ENCODE measurements at regions not wholly inside any gene's neighbourhood (a gene's known extent, or its start where the extent isn't known, plus 50 kb on each side); places are given as distances from the start of the nearest gene placed in this dataset.

DNA sequence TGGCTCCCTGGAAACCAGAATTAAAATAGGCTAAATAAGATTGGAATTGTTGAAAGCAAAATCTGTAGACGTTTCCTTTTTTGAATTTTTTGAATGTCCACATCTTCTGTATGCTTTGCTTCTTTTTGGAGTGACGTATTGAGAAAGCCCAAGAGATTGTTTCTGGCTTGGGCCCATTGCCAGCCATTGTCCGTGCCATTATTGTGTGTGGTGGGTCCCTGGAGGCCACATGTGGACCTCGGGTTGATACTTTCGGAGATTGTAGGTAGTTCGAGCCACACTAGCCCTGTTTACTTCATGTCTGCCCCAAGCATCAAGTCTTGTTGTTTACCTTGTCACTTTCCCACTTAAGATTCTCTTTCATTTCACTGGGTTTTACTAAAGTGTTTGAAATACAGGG, 106.0 kb downstream of the PALM2AKAP2 start:
- no peak for DNase-seq

DNA sequence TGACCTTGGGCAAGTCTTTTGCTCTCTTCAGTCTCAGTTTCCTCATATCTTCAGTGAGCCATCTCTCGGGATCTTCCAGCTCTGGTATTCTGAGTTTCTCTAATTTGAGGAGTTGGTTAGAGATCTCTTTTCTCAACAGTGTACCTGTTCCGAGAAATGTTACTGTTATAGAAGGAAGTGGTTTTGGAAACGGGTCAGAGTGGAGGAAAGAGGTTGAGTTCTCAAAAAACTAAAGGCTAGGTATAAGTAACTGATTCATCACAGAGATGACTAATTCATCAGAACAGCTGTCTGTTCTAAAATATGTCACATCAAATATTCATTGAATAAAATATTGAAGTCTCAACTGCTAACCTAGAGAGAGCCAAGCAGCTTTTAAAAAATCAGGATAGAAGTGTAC, 106.6 kb downstream of the PALM2AKAP2 start:
- no peak for DNase-seq

DNA sequence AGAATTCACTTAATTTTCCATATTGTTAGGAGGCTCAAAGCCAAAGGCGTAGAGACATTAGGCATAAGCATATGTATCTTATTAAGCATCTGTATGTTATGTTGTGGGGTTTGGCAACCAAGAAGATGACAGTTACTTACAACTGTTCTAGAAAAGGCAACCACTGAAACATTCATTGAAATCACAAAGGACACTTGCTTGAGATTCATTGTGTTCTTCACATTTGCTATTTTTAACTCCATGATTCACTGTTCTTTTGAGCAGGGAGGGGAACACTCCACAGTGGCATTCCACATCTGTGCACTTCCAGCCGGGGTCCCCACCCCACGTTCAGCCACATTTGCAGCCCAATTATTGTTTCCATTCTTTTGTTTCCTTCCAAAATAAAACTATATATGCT, 107.1 kb downstream of the PALM2AKAP2 start:
- DNase-seq, result no peak

DNA sequence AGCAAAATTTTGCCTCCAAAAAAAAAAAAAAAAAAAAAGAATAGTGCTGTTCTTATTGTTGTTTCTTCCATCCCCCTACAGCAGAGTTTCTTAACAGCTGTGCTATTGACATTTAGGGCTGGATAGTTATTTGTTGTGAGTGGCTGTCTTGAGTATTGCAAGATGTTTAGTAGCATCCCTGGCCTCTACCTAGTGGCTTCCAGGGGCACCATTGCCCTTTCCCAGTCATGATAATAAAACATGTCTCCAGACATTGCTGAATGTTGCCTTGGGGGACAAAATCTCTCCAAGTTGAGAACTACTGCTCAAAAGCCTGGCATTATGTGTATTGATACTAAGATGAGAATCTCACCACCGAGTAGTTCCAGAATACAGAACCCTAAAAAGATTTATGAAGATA, 108.7 kb downstream of the PALM2AKAP2 start:
- no peak for DNase-seq

DNA sequence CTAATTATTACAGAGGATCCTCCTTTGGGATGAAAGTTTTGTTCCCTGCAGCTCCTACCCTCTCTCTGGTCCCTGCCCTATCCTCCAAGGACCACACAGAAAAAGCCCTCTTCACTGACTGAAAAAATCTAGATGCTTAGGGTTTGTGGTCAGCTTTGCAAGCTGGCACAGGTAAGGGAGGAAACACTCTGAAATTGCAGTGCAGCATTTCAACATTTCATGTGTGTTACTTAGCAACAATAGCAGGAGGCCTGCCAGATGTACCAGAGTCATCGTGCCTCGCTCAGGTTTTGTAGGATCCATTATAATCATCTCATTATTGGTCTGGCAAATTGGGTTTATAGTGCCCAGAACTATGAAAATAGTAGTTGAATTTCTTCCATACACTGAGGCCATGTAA, 109.5 kb downstream of the PALM2AKAP2 start:
- peak in 2 of 3 experiments; percentile 15 to 34 for DNase-seq

DNA sequence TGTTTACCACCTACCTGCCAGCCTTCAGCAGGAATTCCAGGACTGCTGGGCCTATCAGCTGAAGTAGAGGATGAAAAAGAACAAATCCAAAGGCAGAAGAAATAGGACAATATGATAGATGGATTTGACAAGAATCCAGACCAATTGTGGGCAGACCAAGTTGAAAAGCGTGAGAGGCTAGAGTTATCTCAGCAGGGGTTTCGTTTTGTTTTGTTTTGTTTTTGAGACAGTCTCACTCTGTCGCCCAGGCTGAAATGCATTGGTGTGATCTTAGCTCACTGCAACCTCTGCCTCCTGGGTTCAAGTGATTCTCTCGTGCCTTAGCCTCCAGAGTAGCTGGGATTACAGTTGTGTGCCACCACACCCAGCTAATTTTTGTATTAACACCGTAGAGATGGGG, 113.2 kb downstream of the PALM2AKAP2 start:
- peak in 1 of 3 experiments; percentile 10 for DNase-seq

DNA sequence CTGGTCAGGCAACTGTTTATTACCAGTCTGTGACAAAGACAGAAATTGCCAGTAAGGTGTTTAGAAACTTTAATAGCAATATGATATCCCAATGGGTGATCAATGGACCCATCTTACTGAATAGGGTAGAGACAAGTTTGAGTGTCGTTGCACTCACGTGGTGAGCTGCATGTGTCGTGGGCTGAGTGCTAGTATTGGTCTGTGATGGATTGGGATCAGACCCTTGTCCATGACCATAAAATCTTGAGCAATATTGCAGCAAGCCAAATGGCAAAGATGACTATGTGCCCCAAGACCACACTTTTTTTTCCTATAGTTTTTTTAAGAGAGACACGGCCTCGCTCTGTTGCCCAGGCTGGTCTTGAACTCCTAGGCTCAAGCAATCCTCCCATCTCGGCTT, 114.5 kb downstream of the PALM2AKAP2 start:
- DNase-seq, result no peak

DNA sequence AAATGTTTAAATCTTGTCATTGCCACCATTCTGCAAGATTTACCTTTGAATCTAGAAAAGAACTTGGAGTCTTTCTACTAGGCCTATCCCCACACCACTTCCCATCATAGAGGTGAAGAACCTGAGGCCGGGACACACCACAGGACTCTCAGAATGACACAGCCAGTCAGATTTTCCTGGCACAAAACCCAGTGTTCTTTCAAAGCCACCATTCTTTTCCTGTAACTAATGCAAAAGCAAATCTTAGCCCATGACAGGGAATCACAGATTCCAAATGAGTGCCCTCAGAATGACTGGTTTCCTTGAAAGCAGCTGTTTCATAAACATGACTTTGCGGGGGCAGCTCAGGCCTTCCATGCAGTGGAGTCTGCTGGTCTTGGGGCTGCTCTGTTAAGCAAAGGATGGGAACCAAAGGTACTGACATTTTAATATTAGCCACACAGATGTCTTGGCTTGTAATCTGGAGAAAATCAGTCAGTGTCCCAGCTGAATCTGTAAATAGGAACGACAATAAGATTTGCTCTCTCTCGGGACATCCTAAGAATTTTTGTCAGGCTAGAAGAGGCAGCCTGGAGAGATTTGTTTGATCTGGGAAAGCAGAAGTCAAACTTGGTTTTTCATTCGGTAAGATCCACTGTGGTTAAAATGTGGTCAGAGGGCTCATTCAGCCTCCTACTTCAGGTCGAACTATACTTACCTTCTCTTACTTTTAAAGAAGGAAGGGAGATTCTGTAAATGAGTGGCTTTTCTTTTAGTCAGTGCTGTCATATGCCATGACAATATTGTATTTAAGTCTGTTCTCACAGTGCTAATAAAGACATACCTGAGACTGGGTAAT, 115.1 kb downstream of the PALM2AKAP2 start:
- DNase-seq, result no peak

DNA sequence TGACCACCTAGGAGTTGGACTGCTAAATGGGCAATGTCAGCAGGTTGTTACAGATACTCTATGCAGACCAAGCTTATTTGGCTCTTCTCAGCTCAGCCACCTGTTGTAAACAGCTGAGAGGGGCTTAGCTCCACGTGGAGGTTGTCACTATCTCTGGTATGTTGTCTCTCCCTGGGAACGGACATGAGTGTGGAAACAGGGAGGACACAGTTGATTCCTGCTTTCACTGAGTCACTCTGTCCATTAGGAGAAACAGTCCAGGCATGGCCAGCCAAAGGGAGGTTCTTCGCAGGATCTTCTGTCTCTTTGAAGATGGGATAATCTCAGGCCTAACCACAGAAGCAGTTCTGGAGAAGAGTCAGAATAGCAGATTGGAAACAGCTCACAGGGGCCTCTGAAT, 121.2 kb downstream of the PALM2AKAP2 start:
- no peak for DNase-seq

DNA sequence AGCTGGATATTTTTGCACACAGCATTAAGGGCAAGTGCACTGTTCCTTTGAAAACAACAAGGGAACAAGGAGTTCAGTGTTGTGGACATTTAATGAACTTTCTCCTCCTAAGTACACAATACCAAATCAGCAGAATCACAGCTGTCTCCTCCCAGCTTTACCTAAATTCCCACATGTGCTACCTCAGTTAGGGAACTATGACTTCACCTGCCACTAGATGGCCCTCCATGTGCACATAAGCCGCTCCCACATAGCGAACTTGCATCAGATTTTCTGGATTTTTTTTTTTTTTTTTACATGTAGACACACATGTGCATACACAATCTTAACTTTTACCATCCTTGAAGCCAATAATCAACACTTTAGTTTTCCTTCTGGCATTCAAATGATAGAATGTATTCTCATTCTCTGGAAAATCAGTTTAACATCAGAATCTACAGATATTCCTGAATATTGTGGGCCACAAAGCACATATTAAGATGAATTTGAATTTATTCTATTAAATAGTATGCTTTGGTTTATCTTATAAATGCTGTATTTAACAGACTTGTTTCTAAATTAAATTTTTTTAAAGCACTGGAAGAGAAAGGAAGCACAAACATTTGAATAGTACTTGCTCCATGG, 123.6 kb downstream of the PALM2AKAP2 start:
- peak; percentile 55 to 87 (median 57) for DNase-seq

DNA sequence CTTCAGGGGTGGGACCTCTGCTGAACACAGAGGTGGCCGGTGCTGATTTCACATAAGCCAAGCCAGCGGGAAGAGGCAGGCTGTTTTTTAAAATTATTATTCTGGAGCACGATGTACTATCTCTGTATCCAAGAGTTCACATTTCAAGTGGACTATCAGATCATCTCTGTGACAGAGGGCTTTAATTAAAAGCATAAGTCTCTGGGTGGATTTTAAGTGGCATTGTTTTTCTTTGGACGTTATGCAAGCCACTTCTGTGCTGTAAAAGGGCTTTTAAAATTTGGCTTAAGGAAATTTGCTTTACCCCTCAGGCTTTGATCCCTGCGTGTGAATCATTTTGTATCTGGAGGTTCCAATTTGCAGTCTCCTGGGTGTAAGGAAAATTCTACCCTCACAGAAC, 124.7 kb downstream of the PALM2AKAP2 start:
- DNase-seq, result peak in 1 of 3 experiments; percentile 37

DNA sequence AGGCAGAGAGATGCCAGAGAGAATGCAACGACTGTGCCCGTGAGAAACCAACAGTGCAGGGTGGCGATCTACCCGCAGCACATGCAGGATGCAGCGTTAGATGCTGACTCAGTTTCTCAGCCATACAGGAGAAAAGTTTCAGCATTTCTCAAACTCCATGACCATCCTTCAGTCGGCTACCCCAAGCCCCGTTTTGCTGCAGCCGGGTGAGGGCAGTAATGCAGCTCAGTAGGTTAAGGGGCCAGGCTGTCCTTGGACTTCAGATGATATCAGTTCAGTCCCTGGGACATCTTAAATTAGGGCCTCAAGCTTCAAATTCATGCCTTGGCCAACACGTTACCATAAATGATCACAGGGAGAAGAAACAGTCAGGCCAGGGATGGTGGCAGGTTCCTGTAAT, 125.5 kb downstream of the PALM2AKAP2 start:
- DNase-seq, result no peak

DNA sequence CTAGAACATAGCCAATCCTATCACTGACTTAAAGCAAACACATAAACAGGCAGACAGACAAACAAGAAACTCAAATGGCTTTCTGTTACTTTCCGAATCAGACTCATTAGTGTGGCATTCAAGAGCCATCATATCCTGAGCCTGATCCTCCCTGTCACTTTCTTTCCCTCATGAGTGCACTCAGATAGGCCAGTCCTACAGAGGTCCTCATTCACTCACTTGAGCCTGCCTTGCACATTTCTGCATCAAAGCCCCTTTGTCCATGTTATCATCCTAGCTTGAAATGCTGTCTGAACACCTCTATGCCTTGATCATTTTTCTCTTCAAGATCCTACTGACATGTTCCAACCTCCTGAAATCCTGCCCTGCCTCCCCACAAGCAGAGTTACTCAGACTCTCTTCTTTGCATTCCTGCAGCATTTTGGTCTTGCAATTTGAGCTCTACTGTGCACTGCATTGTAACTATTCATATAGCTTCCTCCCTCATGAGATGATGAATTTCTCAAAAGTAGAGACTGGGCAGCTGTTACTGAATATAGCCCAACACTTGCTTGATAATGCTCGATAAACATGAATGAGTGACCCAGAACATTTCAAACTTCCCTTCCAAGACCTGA, 126.9 kb downstream of the PALM2AKAP2 start:
- DNase-seq, result peak in 1 of 3 experiments; percentile 27

DNA sequence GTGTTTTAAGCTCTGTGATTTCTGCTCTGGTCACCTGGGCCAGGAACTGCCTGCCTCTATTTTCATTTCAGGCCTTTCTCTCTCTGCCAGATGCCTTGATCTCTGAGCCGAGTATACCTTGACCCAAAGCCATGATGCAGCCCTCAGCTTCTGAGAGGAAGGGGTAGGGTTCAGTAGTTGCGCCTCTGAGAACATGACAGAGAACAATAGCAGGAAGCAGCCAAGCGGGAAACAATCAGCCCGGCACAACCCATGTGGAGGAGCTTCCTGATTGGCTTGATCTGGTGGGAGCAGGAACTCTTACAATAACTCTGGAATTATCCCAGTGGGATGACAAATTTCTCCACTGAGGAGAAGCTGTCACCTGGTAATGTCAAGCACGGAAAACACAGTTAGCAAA, 127.4 kb downstream of the PALM2AKAP2 start:
- peak in 2 of 3 experiments; percentile 25 to 43 for DNase-seq

DNA sequence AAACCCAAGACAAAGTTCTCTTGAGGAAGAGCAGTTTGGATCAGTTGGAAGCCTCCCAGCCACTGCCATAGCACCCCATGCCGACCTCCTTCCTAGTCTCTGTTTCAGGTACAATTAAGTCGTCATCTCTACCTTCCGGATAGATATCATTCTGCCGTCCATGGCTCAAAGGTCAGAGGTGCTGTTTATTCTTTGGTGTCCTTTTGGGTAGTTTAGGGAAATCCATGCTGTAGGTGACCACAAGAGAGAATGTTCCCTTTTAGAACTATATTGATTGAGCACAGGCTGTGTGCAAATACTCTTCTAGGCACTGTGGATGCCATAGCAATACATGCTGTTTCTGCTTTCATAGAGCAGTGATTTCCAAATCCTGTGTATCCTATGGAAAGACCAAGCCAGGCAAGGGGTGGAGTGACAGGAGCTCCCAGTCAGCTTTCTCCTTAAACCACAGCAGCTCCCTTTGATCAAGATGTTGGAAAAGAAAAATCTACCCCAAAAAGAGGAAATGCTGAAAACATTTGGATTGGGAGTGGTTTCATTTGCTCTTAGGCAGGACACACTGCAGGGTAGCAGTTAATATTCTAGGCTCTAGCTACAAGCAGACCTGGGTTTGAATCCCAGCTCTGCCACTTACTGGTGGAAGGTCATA, 127.9 kb downstream of the PALM2AKAP2 start:
- no peak for DNase-seq

DNA sequence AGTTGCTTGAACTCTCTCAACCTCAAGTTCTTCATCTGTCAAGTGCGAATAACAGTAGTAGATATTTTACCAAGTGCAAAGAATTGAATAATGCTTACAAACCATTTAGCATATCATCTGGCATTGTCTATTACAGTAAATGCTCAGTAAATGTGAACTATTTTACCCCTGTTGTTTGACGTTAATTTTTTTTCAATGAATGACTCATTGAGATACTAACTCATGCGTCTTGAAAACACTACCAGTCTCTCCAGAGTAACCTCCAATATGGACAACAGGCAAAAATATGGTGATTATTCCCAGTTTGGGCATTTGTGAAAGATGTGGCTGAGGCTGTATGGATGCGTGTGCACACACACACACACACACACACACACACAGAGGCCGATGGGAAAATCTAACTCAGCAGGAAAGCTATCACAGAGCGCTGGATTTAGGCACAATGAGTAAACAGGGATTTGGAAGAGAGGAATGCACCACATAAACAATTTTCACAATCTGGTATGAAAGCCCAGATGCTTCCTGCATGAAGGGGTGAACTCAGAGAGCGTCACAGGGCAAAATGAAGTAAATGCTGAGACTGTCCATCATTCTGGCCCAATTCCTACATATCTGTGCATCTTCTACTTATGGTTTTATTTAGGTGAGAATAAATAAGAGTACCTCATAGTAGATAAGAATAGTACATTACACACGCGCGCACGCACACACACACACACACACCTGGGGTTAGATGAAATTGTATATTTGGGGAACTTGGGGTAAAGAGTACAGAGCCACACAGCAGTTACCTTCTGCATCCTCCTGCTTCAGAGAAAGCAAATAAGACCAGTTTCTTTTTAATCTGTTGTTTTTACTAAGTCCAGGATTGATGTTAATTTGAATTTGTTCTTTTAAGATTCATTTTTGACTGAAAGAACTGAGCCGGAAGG, 128.7 kb downstream of the PALM2AKAP2 start:
- DNase-seq, result no peak

DNA sequence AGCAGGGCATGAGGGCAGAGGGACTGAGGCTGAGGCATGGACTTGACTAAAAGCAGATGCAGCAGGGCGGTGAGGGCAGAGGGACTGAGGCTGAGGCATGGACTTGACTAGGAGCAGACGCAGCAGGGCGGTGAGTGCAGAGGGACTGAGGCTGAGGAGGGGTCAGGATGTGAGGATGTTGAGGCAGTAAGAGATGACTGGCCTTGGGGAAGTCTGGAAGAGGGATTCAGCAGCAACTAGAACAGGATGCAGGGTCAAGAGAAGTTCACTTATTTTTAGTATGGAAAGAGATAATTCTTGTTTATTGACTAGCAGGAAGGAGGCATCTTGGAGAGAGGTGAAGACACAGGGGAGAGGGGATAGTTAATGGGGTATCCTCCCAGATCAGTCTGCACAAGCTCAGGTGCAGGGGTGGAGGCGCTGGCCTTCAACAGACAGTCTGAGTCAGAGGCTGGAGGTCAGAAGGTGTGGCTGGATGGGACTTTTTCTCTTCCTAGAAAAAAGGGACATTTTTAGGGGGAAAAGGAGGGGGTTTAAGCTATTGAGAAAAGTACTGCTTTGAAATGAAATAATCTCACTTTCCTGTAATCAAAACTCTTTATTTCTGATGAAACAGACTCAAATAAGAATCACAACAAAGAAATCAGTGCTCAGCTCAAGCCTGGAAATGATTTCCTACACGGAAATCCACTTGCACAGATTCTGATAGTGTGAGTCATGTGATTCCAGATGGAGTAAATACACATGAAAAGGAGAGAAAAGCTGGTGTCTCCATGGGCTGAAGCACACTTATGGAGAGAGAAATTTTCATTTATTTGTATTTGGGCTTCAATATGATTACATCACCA, 130.9 kb downstream of the PALM2AKAP2 start:
- no peak for DNase-seq

DNA sequence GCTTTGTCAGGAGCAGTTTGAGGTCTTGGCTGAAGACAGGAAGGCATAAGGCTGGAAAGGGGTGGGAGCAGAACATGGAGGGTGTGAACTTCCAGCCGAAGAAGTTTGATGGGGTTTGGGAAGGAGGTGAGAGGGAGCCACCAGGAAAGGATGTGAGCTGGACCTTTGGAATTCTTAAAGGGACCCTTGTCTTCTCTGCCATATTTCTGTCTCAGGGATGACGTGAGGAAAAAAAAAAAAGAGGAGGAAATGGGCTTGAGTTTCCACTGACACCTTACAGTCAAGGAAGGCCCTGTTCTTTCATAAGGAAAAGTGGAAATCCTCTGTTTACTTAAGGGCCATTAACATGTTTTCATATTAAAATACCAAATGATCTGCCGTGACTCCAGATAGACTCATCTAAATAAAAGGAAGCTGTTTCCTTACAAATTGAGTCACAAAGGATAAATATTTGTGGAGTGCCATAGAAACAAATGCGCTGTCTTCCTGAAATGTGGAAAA, 132.1 kb downstream of the PALM2AKAP2 start:
- no peak for DNase-seq

DNA sequence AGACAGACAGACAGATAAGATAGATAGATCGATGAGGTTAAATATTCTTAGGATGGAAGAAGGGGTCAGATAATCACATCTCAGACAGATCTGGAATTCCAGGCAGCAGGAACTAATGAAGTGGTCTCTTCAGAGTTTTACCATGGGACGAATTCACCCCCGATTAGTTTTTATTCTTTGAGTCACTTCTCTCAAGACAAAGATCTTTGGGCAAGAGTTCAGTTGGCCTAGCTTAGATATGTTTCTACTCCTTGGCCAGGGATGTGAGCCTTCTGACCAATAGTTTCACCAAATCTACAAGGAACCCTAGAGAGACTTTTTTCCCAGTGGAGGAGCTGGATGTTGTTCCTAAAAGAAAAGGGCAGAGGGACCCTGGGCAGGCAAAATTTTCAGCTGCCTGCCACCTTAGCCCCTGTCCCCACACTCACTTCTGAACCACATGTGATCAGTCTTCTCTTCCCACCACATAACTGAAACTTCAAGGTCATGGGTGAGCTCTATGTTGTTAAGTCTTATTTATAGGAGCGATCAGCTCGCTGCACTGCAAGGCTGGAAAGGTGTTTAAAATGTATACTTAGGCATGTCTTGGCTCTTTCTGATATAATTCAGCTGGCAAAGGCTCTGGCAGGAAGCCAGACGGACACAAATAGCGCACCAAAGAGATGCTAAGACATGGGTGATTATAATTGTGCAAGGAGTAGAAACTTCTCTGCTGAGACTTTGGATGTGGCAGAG, 132.9 kb downstream of the PALM2AKAP2 start:
- DNase-seq, result no peak

DNA sequence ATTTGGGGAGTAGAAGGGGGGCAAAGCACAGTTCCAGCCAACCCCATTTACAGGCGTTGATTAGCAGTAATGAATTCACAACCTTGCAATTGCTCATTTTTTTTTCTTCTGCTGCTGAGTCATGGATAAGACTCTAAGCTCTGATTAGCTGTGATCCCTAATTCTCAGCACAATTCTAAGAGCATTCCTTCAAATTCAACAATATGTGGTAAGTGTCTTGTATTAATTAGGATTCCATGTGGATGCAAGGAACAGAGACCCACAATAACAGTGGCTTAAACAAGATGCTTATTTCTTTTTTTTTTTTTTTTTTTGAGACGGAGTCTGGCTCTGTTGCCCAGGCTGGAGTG, 133.4 kb downstream of the PALM2AKAP2 start:
- no peak for DNase-seq

Data from NCI-H1417 (cell line).